Neutrophil (primary cell): ENCODE measurements at regions not wholly inside any gene's neighbourhood (a gene's known extent, or its start where the extent isn't known, plus 50 kb on each side); places are given as distances from the start of the nearest gene placed in this dataset.
"Not testable (repeated sequence)": the region's sequence is repeated elsewhere in the genome, so short reads cannot be mapped to it uniquely, and the experiment has no call there.

Experiments
- H3K27ac ChIP-seq: fragments of 200-600 bp; sonication (generic); 2 replicates; pipeline ENCODE4 v1.5.1; 2016; ENCODE audit warnings: mild to moderate bottlenecking, moderate library complexity
- H3K27me3 ChIP-seq: fragments of 200-600 bp; sonication (generic); 2 replicates; pipeline ENCODE4 v1.6.0; 2016; ENCODE audit warnings: mild to moderate bottlenecking
- H3K36me3 ChIP-seq: fragments of 200-600 bp; sonication (generic); 2 replicates; pipeline ENCODE4 v1.5.1; 2017
- H3K4me1 ChIP-seq, 2 experiments: fragments of 200-600 bp in 1 of 2; sonication (generic) in 1 of 2; 1 replicate in 1 of 2; 2 replicates in 1 of 2; pipeline versions ENCODE4 v1.5.1 to v1.6.1; 2013 to 2016; ENCODE audit warnings: low read depth in 1 of 2, low read length in 1 of 2, mild to moderate bottlenecking in 1 of 2, moderate library complexity in 1 of 2; ENCODE audit not compliant: control insufficient read depth in 1 of 2, insufficient read depth in 1 of 2
- H3K4me3 ChIP-seq, 2 experiments: fragments of 200-600 bp in 1 of 2; sonication (generic) in 1 of 2; 1 replicate in 1 of 2; 2 replicates in 1 of 2; pipeline ENCODE4 v1.5.1; 2013 to 2016; ENCODE audit warnings: low read depth in 1 of 2, low read length in 1 of 2, mild to moderate bottlenecking in 1 of 2, moderate library complexity in 1 of 2
- H3K9me3 ChIP-seq: fragments of 200-600 bp; sonication (generic); 2 replicates; pipeline ENCODE4 v1.5.1; 2016
- TF ChIP-seq, protein P1 (sequence below): fragments of 200-600 bp; sonication (generic); IDR thresholded peaks from 2 replicates; pipeline ENCODE4 v1.5.1; 2016; ENCODE audit warnings: antibody characterized with exemption

DNA sequence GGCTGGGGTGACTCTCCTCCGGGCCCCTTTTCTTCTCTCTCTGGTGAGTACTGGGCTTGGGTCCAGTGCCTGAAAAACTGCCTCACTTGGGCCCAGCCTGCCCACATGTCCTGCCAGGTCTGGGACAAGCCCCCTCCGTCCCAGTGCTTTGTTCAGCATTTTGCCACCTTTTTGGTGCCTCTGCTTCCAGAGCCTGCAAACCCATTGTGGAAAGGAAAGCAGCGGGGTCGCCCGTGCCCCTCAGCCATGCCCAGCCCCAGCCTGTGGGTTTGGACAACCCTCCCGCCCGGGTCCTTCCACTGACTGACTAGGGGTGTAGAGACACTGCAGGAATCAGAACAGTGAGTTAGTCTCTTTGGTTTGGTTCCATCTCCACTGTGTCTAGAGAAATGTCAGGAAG is 140.7 kb upstream of the ALKAL2 start:
- H3K36me3 ChIP-seq: no peaks in the 10 kb centered on the region
- H3K9me3 ChIP-seq: no peaks in the 10 kb centered on the region
- TF ChIP-seq, protein P1, sequence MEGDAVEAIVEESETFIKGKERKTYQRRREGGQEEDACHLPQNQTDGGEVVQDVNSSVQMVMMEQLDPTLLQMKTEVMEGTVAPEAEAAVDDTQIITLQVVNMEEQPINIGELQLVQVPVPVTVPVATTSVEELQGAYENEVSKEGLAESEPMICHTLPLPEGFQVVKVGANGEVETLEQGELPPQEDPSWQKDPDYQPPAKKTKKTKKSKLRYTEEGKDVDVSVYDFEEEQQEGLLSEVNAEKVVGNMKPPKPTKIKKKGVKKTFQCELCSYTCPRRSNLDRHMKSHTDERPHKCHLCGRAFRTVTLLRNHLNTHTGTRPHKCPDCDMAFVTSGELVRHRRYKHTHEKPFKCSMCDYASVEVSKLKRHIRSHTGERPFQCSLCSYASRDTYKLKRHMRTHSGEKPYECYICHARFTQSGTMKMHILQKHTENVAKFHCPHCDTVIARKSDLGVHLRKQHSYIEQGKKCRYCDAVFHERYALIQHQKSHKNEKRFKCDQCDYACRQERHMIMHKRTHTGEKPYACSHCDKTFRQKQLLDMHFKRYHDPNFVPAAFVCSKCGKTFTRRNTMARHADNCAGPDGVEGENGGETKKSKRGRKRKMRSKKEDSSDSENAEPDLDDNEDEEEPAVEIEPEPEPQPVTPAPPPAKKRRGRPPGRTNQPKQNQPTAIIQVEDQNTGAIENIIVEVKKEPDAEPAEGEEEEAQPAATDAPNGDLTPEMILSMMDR: no peak
- peaks cover 25% of the 10 kb centered on the region for H3K27me3 ChIP-seq
- no peak overlapping the region for H3K4me3 ChIP-seq
- H3K4me1 ChIP-seq: no peaks in the 10 kb centered on the region
- H3K27ac ChIP-seq: no peak overlapping the region

DNA sequence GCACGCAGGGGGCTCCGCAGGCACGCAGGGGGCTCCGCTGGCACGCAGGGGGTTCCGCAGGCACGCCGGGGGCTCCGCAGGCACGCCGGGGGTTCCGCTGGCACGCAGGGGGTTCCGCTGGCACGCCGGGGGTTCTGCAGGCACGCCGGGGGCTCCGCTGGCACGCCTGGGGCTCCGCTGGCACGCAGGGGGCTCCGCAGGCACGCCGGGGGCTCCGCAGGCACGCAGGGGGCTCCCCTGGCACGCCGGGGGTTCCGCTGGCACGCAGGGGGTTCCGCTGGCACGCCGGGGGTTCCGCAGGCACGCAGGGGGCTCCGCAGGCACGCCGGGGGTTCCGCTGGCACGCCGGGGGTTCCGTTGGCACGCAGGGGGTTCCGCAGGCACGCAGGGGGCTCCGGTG is 138.8 kb upstream of the ALKAL2 start:
- not testable (repeated sequence) for H3K4me1 ChIP-seq, H3K36me3 ChIP-seq, H3K9me3 ChIP-seq

DNA sequence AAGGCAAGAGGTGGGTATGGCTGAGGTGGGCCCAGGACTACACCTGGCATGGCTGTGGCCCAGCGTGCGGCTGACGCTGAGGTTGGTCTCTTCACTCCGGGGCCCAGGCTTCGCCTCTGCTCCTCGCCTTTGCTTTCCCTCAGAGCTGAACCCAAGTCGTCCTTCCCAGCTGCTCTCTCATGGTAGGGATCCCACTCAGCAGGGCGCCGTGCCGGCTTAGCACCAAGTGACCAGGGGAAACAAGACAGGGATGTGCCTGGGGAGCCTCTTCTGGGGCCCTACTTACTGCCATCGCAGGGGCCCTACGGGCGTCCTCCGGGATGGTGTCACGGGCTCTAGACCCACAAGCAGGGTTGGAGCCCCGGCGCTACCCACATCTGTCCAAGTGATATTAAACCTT is 138.1 kb upstream of the ALKAL2 start:
- no peaks in the 10 kb centered on the region for H3K4me1 ChIP-seq
- no peaks in the 10 kb centered on the region for H3K36me3 ChIP-seq
- TF ChIP-seq, protein P1: no peak
- H3K27ac ChIP-seq: no peak overlapping the region
- H3K9me3 ChIP-seq: no peaks in the 10 kb centered on the region
- no peak overlapping the region for H3K4me3 ChIP-seq
- peaks cover 21% of the 10 kb centered on the region for H3K27me3 ChIP-seq

More for the DNA sequence above, 138.8 kb upstream of the ALKAL2 start:
- peaks cover 25% of the 10 kb centered on the region for H3K27me3 ChIP-seq
- not testable (repeated sequence) for H3K27ac ChIP-seq, H3K4me3 ChIP-seq

DNA sequence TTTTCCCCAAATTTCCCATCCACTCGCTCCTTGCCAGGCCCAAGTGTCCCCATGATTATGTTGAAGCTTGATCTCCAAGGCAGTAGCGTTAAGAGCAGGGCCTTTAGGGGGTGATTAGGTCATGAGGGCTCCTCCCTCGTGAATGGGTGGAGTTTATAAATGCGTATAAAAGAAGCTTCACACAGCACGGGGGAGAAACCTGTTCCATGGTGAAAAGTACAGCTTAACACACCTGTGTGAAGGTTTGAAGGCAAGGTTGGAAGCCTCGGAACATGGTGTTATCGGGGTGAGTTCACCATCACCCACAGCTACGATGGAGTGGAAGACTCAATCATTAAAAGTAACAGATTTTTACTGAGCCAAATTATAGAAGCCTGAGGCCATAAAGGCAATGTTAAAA is 137.4 kb upstream of the ALKAL2 start:
- TF ChIP-seq, protein P1: no peak
- Histone ChIP-seq H3K4me1 (no peaks in the 10 kb centered on the region), H3K27ac (no peak overlapping the region), H3K27me3 (peaks cover 14% of the 10 kb centered on the region), H3K9me3 (no peaks in the 10 kb centered on the region), H3K36me3 (no peaks in the 10 kb centered on the region), H3K4me3 (no peak overlapping the region)

DNA sequence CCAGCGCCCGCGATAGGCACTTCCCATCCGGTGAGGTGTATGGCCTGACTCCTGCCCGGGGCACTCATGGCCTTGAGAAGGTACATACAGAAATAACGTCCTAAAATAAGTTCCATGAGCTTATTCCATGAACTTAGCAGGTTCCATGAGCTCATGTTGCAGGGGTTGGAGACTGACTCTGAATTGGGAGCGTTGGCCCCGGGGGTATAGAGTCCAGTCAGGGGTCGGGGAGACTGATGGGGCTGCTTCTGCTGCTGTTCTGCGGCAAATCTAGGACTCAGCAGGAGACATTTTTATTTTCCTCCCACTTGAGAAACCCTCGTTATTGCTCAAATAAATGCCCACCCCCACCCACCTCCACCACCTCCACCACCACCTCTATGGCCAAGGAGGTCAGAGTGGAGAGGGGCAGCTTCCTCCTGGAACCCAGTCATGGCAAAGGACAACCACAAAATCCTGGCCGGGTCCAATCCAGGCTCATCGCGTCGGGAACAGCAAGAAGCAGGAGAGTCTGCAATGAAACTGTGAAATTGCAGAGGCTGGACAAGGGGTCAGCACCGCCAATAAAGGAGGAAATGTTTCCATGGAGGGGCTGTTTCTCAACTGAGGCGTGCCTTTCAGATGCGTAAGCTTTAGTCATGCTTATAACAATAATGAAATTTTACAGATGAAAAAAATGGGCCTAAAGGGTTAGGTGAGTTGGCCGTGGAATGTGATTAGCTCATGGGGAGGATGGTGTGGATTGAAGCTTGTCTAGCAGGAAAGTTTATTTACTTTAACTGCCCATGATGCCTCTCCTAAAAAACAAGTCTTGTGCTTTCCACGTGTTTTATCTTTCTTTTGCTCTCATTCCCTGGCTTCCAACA is 136.6 kb upstream of the ALKAL2 start:
- TF ChIP-seq, protein P1: no peak
- H3K4me3 ChIP-seq: no peak overlapping the region
- H3K9me3 ChIP-seq: no peaks in the 10 kb centered on the region
- no peaks in the 10 kb centered on the region for H3K4me1 ChIP-seq
- H3K27ac ChIP-seq: no peak overlapping the region
- H3K27me3 ChIP-seq: peaks cover 7% of the 10 kb centered on the region
- no peaks in the 10 kb centered on the region for H3K36me3 ChIP-seq

DNA sequence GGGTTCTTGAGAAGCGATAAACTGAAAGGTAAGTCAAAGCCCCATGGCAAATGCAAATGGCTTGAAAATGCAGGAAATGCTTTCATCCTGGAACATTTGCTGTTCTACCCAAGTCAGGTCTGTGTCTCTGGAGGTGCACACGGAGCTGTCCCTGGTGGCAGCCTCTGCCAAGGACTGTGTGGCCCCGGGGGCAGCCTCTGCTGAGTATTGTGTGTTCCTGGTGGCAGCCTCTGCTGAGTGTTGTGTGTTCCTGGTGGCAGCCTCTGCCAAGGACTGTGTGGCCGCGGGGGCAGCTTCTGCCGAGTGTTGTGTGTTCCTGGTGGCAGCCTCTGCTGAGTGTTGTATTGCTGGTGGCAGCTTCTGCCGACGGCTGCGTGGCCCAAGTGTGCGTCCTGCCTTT is 135.6 kb upstream of the ALKAL2 start:
- no peak overlapping the region for H3K27ac ChIP-seq
- H3K27me3 ChIP-seq: no peaks in the 10 kb centered on the region
- TF ChIP-seq, protein P1: no peak

More for the DNA sequence above, 135.6 kb upstream of the ALKAL2 start:
- H3K9me3 ChIP-seq: no peaks in the 10 kb centered on the region
- no peak overlapping the region for H3K4me3 ChIP-seq
- H3K4me1 ChIP-seq: no peaks in the 10 kb centered on the region
- H3K36me3 ChIP-seq: no peaks in the 10 kb centered on the region
